Gastrocnemius medialis (tissue), 4 donors: ENCODE measurements at regions not wholly inside any gene's neighbourhood (a gene's known extent, or its start where the extent isn't known, plus 50 kb on each side); places are given as distances from the start of the nearest gene placed in this dataset.

Experiments used
- POLR2A ChIP-seq, 2 donors: fragments of 450-650 bp; IDR thresholded peaks; one replicate each; pipeline ENCODE4 v1.6.1; 2017; ENCODE audit warnings: antibody characterized with exemption in 2 of 2, mild to moderate bottlenecking in 2 of 2, moderate library complexity in 2 of 2
- TF ChIP-seq, protein P1 (sequence below), 5 experiments: fragments of 450-650 bp in 3 of 5; fragments of 200-600 bp in 2 of 5; sonication (generic) in 2 of 5; IDR thresholded peaks in 4 of 5; conservative IDR thresholded peaks in 1 of 5; 1 replicate in 4 of 5; 2 replicates in 1 of 5; pipeline ENCODE4 v1.5.1; 2016 to 2019; ENCODE audit warnings: antibody characterized with exemption in 5 of 5, mild to moderate bottlenecking in 3 of 5, moderate library complexity in 3 of 5

DNA sequence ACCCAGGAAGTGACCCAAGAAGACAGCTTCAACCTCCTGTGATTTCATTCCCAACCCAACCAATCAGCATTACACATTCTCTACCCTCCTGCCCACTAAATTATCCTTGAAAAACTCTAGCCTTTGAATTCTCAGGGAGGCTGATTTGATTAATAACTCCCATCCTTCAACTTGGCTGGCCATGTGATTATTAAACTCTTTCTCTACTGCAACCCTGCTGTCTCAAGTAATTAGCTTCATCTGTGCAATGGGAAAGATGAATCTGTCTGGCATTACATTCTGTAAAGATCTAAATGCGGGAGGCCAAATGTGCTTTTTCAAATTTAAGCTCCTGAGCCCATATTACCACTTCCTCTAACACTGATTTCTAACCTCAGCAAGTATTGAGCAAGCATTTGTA lies 95.9 kb upstream of the STT3B start:
- TF ChIP-seq, protein P1, sequence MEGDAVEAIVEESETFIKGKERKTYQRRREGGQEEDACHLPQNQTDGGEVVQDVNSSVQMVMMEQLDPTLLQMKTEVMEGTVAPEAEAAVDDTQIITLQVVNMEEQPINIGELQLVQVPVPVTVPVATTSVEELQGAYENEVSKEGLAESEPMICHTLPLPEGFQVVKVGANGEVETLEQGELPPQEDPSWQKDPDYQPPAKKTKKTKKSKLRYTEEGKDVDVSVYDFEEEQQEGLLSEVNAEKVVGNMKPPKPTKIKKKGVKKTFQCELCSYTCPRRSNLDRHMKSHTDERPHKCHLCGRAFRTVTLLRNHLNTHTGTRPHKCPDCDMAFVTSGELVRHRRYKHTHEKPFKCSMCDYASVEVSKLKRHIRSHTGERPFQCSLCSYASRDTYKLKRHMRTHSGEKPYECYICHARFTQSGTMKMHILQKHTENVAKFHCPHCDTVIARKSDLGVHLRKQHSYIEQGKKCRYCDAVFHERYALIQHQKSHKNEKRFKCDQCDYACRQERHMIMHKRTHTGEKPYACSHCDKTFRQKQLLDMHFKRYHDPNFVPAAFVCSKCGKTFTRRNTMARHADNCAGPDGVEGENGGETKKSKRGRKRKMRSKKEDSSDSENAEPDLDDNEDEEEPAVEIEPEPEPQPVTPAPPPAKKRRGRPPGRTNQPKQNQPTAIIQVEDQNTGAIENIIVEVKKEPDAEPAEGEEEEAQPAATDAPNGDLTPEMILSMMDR (IDR thresholded peaks at IDR 0.05 in 4 of 5, conservative IDR thresholded peaks at IDR 0.05 in 1 of 5), result no peak
- TF ChIP-seq POLR2A (IDR thresholded peaks at IDR 0.05), result no peak
